Stimulated activated CD8-positive, alpha-beta memory T cell treated with anti-CD3 and anti-CD28 coated beads, Interleukin-12 subunit alpha, Interleukin-12 subunit beta, amount 100 ng/mL, for 1 hour (primary cell): ENCODE measurements at regions not wholly inside any gene's neighbourhood (a gene's known extent, or its start where the extent isn't known, plus 50 kb on each side); places are given as distances from the start of the nearest gene placed in this dataset.

Experiments used
- DNase-seq: peaks from one replicate; pipeline ENCODE4 v3.0.0-alpha.2; 2020; ENCODE audit warnings: low read depth

GRCh38 chr1:193552274-193552673, 365.9 kb upstream of the B3GALT2 start:
- DNase-seq, result no peak

GRCh38 chr1:193549081-193549480, 362.7 kb upstream of the B3GALT2 start:
- DNase-seq, result no peak

- no peak for DNase-seq
Observed at GRCh38 chr1:193545171-193545570, 358.8 kb upstream of the B3GALT2 start.

- DNase-seq, result no peak
Observed at GRCh38 chr1:193543259-193543658, 356.8 kb upstream of the B3GALT2 start.

- DNase-seq, result no peak
Observed at GRCh38 chr1:193542690-193543089, 356.3 kb upstream of the B3GALT2 start.

GRCh38 chr1:193540511-193540910, 354.1 kb upstream of the B3GALT2 start:
- DNase-seq, result no peak

DNA sequence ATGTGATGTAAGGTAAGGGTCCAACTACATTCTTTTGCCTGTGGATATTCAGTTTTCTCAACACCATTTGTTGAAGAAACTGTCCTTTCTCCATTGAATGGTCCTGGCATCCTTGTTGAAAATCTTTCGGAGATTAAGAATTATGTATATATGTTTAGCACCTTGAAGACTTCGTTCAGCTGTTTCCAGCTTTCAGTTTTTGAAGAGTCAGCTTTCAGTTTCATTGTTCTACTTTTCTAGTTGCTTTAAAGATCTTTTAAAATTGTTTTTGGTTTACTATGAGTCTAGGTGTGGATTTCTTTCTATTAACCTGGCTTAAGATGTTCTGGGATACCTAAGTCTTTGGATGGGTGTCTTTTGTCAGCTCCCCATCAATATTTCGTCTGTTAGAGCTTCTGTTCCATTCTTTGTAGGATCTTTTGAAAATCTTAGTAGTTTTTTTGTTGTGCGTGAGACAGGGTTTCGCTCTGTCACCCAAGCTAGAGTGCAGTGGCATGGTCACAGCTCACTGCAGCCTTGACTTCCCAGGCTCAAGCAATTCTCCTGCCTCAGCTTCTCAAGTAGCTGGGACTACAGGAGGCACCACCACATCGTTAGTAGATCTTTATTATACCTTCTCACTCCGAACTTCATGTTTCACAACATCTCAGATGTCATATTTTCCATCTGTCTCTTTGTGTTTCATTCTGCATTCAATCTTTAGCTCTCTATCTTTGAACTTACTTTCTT, 353.5 kb upstream of the B3GALT2 start:
- no peak for DNase-seq

DNA sequence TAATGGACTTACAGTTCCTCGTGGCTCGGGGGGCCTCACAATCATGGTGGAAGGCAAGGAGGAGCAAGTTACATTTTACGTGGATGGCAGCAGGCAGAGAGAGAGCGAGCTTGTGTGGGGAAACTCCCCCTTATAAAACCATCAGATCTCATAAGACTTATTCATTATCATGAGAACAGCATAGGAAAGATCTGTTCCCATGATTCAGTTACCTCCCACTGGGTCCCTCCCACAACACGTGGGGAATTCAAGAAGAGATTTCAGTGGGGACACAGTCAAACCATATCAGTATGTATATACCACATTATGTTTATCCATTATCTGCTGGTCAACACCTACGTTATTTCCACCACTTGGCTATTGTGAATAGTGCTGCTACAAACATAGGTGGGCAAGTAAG, 352.3 kb upstream of the B3GALT2 start:
- DNase-seq, result no peak

DNA sequence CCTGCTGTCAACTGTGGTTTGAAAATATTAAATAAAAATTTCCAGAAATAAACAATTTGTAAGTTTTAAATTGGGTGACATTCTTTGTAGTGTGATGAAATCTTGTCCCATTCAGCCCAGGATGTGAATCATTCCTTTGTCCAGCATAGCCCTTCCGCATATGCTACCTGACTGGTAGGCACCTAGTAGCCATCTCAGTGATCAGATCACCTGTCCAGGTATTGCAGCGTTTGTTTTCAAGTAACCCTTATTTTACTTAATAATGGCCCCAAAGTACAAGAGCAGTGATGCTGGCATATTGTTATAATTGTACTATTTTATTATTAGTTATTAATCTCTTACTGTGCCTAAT, 351.6 kb upstream of the B3GALT2 start:
- no peak for DNase-seq

- no peak for DNase-seq
Observed at GRCh38 chr1:193537266-193538002, 351.0 kb upstream of the B3GALT2 start.

- DNase-seq, result no peak
Observed at GRCh38 chr1:193533853-193534252, 347.4 kb upstream of the B3GALT2 start.

DNA sequence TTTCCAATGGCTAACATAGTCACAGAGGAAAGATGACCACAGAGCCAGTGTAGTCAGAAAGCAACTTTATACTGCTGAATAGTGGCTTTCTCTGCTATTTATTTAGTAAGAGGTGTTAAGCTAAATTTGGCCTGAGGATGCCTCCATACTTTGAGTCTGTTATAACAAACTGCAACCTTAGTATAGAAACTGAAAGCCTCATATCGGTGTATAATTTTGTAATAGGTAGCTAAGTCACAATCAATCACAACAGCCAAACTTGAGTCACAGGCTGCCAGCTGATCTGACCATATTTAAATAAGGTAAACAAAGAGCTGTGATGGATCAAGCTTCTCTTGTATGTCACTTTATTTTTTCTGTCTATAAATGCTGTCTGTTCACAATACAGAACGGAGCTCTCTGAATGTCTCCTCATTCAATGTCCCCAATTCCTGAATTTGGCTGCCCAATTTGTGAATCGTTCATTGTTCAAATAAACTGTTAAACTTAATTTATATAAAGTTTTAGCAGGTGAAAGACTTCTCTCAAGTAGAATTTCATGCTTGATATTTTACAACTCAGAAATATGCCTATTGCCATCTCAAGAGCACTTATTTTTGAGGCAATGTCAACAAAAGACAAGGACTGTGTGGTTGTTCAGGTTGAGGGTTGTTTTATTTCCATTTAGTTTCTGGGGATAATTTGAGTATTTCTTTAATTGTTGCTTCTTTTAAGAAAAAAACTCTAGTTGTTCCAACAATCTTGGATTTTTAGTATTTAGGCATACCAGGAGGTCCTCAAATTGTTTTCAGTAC, 339.7 kb upstream of the B3GALT2 start:
- no peak for DNase-seq

- DNase-seq, result no peak
Observed at GRCh38 chr1:193525411-193525810, 339.0 kb upstream of the B3GALT2 start.

GRCh38 chr1:193524616-193525015, 338.2 kb upstream of the B3GALT2 start:
- DNase-seq, result no peak

DNA sequence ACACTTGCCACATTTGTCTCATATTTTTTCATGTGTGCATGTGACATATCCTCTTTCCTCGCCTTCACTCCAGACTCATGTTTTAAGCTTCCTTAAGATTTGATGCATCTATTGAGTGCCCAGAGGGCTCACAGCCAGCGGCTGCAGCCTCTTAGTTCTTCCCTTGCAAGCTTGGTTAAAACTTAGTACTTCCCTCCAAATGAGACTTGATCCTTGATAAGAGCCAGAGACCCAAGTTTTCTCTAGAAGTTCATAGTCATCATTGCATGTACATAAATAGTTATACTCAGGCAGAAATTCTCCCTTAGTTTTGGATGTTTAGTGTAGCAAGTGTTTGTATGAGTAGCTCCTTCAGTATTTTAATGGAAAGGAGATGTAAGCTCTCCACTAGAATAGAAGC, 337.6 kb upstream of the B3GALT2 start:
- DNase-seq, result no peak

GRCh38 chr1:193520472-193520871, 334.1 kb upstream of the B3GALT2 start:
- DNase-seq, result no peak

GRCh38 chr1:193519922-193520321, 333.5 kb upstream of the B3GALT2 start:
- no peak for DNase-seq

GRCh38 chr1:193516755-193517388, 330.5 kb upstream of the B3GALT2 start:
- DNase-seq, result no peak

- DNase-seq, result no peak
Observed at GRCh38 chr1:193514397-193514796, 328.0 kb upstream of the B3GALT2 start.

GRCh38 chr1:193513032-193513431, 326.6 kb upstream of the B3GALT2 start:
- DNase-seq, result no peak

DNA sequence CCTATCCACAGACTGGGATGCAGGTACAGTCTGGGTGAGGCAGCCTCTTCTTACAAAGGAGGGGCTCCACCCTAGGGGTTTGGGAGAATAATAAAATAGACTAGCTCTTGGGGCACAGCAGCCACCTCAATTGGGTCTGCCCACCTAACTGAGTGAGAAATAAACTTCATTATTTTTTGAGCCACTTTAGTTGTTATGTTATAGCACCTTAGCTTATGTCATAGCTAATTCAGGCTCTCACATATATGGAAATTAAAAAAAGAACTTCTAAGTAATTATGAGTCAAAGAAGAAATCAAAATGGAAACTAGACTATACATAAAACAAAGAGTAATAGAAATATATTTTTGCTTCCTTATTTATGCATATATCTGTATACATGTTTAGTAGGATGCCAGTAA, 318.5 kb upstream of the B3GALT2 start:
- DNase-seq, result no peak

- no peak for DNase-seq
Observed at GRCh38 chr1:193498088-193498655, 311.8 kb upstream of the B3GALT2 start.
